ENCODE measurements at regions not wholly inside any gene's neighbourhood (a gene's known extent, or its start where the extent isn't known, plus 50 kb on each side); places are given as distances from the start of the nearest gene placed in this dataset.
"Not testable (repeated sequence)": the region's sequence is repeated elsewhere in the genome, so short reads cannot be mapped to it uniquely, and the experiment has no call there.

- TF ChIP-seq CTCF, POLR2AphosphoS5, POLR2A (IDR thresholded peaks at IDR 0.05): not testable (repeated sequence)
These were observed 123.7 kb upstream of the MTLN start for GRCh38 chr2:110336071-110336470.
